Stimulated activated CD4-positive, alpha-beta T cell treated with anti-CD3 and anti-CD28 coated beads, Interleukin-4, amount 100 ng/mL, for 1 hour (primary cell): ENCODE measurements at regions not wholly inside any gene's neighbourhood (a gene's known extent, or its start where the extent isn't known, plus 50 kb on each side); places are given as distances from the start of the nearest gene placed in this dataset.
A peak's percentile ranks its signal among the peaks of the same experiment; 100 is the strongest.
"Not testable (repeated sequence)": the region's sequence is repeated elsewhere in the genome, so short reads cannot be mapped to it uniquely, and the experiment has no call there.

Source experiments
- DNase-seq: peaks from one replicate; pipeline ENCODE4 v3.0.0-alpha.2; 2020

GRCh38 chr4:74505355-74505978 lies 60.5 kb downstream of the AREG start:
- peak; percentile 2 for DNase-seq

- not testable (repeated sequence) for DNase-seq
Observed at GRCh38 chr4:74509363-74509762, 64.4 kb downstream of the AREG start.

- DNase-seq: no peak
Observed at GRCh38 chr4:74516303-74516702, 71.4 kb downstream of the AREG start.

GRCh38 chr4:74517996-74518395 lies 73.1 kb downstream of the AREG start:
- DNase-seq: no peak

- DNase-seq: no peak
Observed at GRCh38 chr4:74522251-74522991, 77.5 kb downstream of the AREG start.

GRCh38 chr4:74523096-74523495 lies 78.2 kb downstream of the AREG start:
- DNase-seq: no peak

- DNase-seq: no peak
Observed at GRCh38 chr4:74524985-74525384, 80.0 kb downstream of the AREG start.

- DNase-seq: no peak
Observed at GRCh38 chr4:74527049-74527448, 82.1 kb downstream of the AREG start.

GRCh38 chr4:74528178-74528577 lies 83.2 kb downstream of the AREG start:
- no peak for DNase-seq

GRCh38 chr4:74529284-74530041 lies 84.5 kb downstream of the AREG start:
- DNase-seq: no peak

- no peak for DNase-seq
Observed at GRCh38 chr4:74531963-74532794, 87.2 kb downstream of the AREG start.

- no peak for DNase-seq
Observed at GRCh38 chr4:74534121-74534520, 89.2 kb downstream of the AREG start.

GRCh38 chr4:74534936-74535335 lies 90.0 kb downstream of the AREG start:
- DNase-seq: no peak

- no peak for DNase-seq
Observed at GRCh38 chr4:74535512-74535911, 90.6 kb downstream of the AREG start.

- DNase-seq: no peak
Observed at GRCh38 chr4:74536557-74536956, 91.6 kb downstream of the AREG start.

- DNase-seq: no peak
Observed at GRCh38 chr4:74537459-74537858, 92.5 kb downstream of the AREG start.

- DNase-seq: no peak
Observed at GRCh38 chr4:74539044-74539790, 94.3 kb downstream of the AREG start.

- no peak for DNase-seq
Observed at GRCh38 chr4:74540193-74540592, 95.3 kb downstream of the AREG start.

GRCh38 chr4:74541667-74542066 lies 96.7 kb downstream of the AREG start:
- no peak for DNase-seq

GRCh38 chr4:74543231-74543781 lies 98.4 kb downstream of the AREG start:
- DNase-seq: no peak

GRCh38 chr4:74543983-74544382 lies 99.0 kb downstream of the AREG start:
- no peak for DNase-seq
